Keratinocyte (primary cell): ENCODE measurements at regions not wholly inside any gene's neighbourhood (a gene's known extent, or its start where the extent isn't known, plus 50 kb on each side); places are given as distances from the start of the nearest gene placed in this dataset.

Experiments used
- DNase-seq: peaks from one replicate; pipeline ENCODE4 v3.0.0-alpha.2; 2011; ENCODE audit warnings: low read depth, missing footprints, low spot score
- FAIRE-seq: peaks from 2 replicates; lab custom pipeline; 2011; peaks lifted over from hg19 to GRCh38; lab: Jason Lieb, UNC
- H2AFZ ChIP-seq: 2 replicates; pipeline ENCODE4 v1.6.0; 2012; ENCODE audit warnings: low read length, control low read depth, inconsistent platforms; ENCODE audit not compliant: control insufficient read depth
- H3K27ac ChIP-seq: 2 replicates; pipeline ENCODE4 v1.5.1; 2011; ENCODE audit warnings: low read length; ENCODE audit not compliant: control insufficient read depth, insufficient read depth
- H3K27me3 ChIP-seq: 3 replicates; pipeline ENCODE4 v1.6.0; 2011; ENCODE audit warnings: low read length; ENCODE audit not compliant: control insufficient read depth, insufficient read depth; ENCODE audit errors: extremely low read depth
- H3K36me3 ChIP-seq, 2 experiments: 2 replicates in 1 of 2; 3 replicates in 1 of 2; pipeline ENCODE4 v1.5.1; 2011; ENCODE audit warnings: low read length in 2 of 2, mild to moderate bottlenecking in 1 of 2; ENCODE audit not compliant: control insufficient read depth in 2 of 2, insufficient read depth in 2 of 2; ENCODE audit errors: extremely low read depth in 1 of 2
- H3K4me1 ChIP-seq: 3 replicates; pipeline ENCODE4 v1.5.1; 2011; ENCODE audit warnings: low read length; ENCODE audit not compliant: control insufficient read depth, insufficient read depth; ENCODE audit errors: extremely low read depth
- H3K4me2 ChIP-seq: 3 replicates; pipeline ENCODE4 v1.6.0; 2011; ENCODE audit warnings: low read depth, low read length; ENCODE audit not compliant: control insufficient read depth, insufficient read depth; ENCODE audit errors: extremely low read depth
- H3K4me3 ChIP-seq, 3 experiments: fragments of 200-600 bp in 1 of 3; sonication (generic) in 1 of 3; 2 replicates in 2 of 3; 3 replicates in 1 of 3; pipeline ENCODE4 v1.5.1; 2011 to 2016; ENCODE audit warnings: low read length in 3 of 3, mild to moderate bottlenecking in 3 of 3, control low read depth in 2 of 3, inconsistent platforms in 1 of 3, low read depth in 1 of 3, mixed read lengths in 1 of 3, mixed run types in 1 of 3, moderate library complexity in 1 of 3; ENCODE audit not compliant: control insufficient read depth in 2 of 3, insufficient read depth in 2 of 3; ENCODE audit errors: extremely low read depth in 1 of 3
- H3K79me2 ChIP-seq: 2 replicates; pipeline ENCODE4 v1.6.0; 2012; ENCODE audit warnings: low read length; ENCODE audit not compliant: control insufficient read depth, insufficient read depth
- H3K9ac ChIP-seq: 3 replicates; pipeline ENCODE4 v1.6.0; 2011; ENCODE audit warnings: low read length; ENCODE audit not compliant: control insufficient read depth, insufficient read depth; ENCODE audit errors: extremely low read depth
- H3K9me1 ChIP-seq: 3 replicates; pipeline ENCODE4 v1.6.0; 2011; ENCODE audit warnings: low read length; ENCODE audit not compliant: control insufficient read depth, insufficient read depth; ENCODE audit errors: extremely low read depth
- H3K9me3 ChIP-seq: 2 replicates; pipeline ENCODE4 v1.5.1; 2012; ENCODE audit warnings: low read depth, low read length; ENCODE audit not compliant: control insufficient read depth
- H4K20me1 ChIP-seq: 3 replicates; pipeline ENCODE4 v1.6.0; 2011; ENCODE audit warnings: low read length; ENCODE audit not compliant: control insufficient read depth, insufficient read depth; ENCODE audit errors: extremely low read depth
- CTCF ChIP-seq, 3 experiments: IDR thresholded peaks in 1 of 3; conservative IDR thresholded peaks in 1 of 3; optimal IDR thresholded peaks in 1 of 3; 2 replicates in 2 of 3; 3 replicates in 1 of 3; pipeline versions ENCODE3 to v1.5.1; 2011; ENCODE audit warnings: low read length in 3 of 3, mild to moderate bottlenecking in 3 of 3, moderate library complexity in 2 of 3, control low read depth in 1 of 3, inconsistent platforms in 1 of 3; ENCODE audit not compliant: insufficient read depth in 2 of 3; ENCODE audit errors: extremely low read depth in 1 of 3
- EZH2 ChIP-seq: IDR thresholded peaks from one replicate; pipeline ENCODE4 v1.6.1; 2012; ENCODE audit warnings: inconsistent platforms, mild to moderate bottlenecking, low read length, moderate library complexity
- dilution Hi-C: fragments of 300-500 bp; cut with MboI; formaldehyde crosslinking; loops from one replicate; pipeline ENCODE4 v1.7.0; 2020; ENCODE audit warnings: low sequenced_read_pairs; ENCODE audit not compliant: extremely low pct_ligation_motif_present

GRCh38 chr15:46231786-46232185, 597.0 kb downstream of the SQOR start:
- Histone ChIP-seq H3K4me1 (no peaks in the 10 kb centered on the region), H3K27ac (no peak overlapping the region), H4K20me1 (no peaks in the 10 kb centered on the region), H3K36me3 (no peaks in the 10 kb centered on the region), H3K4me2 (no peak overlapping the region), H3K9me3 (no peaks in the 10 kb centered on the region), H3K4me3 (no peak overlapping the region), H3K9ac (no peak overlapping the region), H2AFZ (no peak overlapping the region), H3K27me3 (no peaks in the 10 kb centered on the region), H3K9me1 (no peaks in the 10 kb centered on the region), H3K79me2 (no peaks in the 10 kb centered on the region)
- no peak for FAIRE-seq
- dilution Hi-C loops: no loop called here
- no peak for TF ChIP-seq EZH2
- TF ChIP-seq CTCF (optimal IDR thresholded peaks at IDR 0.05 in 1 of 3, IDR thresholded peaks at IDR 0.05 in 1 of 3, conservative IDR thresholded peaks at IDR 0.05 in 1 of 3; ENCODE audit: extremely low read depth in 1 of 3, insufficient read depth in 2 of 3, low read length in 3 of 3): no peak
- DNase-seq: no peak

DNA sequence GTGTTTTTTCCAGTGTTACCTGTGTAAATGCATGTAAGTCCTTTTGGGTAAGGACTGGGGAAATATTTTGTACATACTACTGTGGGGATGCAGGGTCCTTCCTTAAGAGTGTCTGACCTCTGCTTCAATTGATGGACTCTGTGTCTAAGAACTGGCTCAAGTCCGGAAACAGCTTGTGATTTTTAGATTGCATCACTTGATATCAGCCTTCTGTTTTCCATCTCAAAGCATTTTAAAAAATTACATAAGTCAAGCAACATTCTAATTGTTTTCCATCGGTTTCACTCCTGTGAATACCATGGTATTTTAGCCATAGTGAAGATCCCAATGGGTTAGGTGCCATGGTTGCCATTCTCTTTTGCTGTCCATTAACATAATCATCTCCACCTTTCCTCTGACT, 597.6 kb downstream of the SQOR start:
- no peaks in the 10 kb centered on the region for H3K79me2 ChIP-seq
- H3K9me3 ChIP-seq: no peaks in the 10 kb centered on the region
- no peaks in the 10 kb centered on the region for H3K27me3 ChIP-seq
- no peaks in the 10 kb centered on the region for H3K4me1 ChIP-seq
- no peak overlapping the region for H2AFZ ChIP-seq
- FAIRE-seq: no peak
- TF ChIP-seq EZH2 (no peak), CTCF (optimal IDR thresholded peaks at IDR 0.05 in 1 of 3, IDR thresholded peaks at IDR 0.05 in 1 of 3, conservative IDR thresholded peaks at IDR 0.05 in 1 of 3; ENCODE audit: extremely low read depth in 1 of 3, insufficient read depth in 2 of 3, low read length in 3 of 3) (no peak)
- H3K9ac ChIP-seq: no peak overlapping the region
- dilution Hi-C loops: no loop called here
- H3K4me2 ChIP-seq: no peak overlapping the region
- no peak for DNase-seq
- H3K27ac ChIP-seq: no peak overlapping the region
- no peak overlapping the region for H3K4me3 ChIP-seq
- no peaks in the 10 kb centered on the region for H4K20me1 ChIP-seq
- no peaks in the 10 kb centered on the region for H3K9me1 ChIP-seq
- no peaks in the 10 kb centered on the region for H3K36me3 ChIP-seq
